ENCODE measurements at regions not wholly inside any gene's neighbourhood (a gene's known extent, or its start where the extent isn't known, plus 50 kb on each side); places are given as distances from the start of the nearest gene placed in this dataset.

DNA sequence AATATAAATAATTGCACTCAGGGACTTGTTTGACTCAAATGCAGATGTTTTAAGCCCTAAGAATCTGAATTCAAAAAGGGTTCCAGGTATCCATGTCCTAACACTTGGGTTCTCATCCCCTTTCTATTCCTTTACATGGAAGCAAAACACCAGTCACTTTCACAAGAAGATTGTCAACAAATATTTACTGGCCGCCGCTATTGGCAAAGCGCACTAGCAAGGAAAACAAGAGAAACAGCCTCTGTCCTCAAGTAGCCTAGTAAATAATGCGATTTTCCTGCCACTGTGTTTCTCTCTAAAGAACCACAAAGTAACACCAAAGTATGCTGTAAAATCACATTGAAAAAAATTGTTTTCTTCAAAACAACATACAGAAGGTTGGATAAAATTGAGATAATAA, 66.7 kb upstream of the EZH2 start:
- no peak for DNase-seq

DNA sequence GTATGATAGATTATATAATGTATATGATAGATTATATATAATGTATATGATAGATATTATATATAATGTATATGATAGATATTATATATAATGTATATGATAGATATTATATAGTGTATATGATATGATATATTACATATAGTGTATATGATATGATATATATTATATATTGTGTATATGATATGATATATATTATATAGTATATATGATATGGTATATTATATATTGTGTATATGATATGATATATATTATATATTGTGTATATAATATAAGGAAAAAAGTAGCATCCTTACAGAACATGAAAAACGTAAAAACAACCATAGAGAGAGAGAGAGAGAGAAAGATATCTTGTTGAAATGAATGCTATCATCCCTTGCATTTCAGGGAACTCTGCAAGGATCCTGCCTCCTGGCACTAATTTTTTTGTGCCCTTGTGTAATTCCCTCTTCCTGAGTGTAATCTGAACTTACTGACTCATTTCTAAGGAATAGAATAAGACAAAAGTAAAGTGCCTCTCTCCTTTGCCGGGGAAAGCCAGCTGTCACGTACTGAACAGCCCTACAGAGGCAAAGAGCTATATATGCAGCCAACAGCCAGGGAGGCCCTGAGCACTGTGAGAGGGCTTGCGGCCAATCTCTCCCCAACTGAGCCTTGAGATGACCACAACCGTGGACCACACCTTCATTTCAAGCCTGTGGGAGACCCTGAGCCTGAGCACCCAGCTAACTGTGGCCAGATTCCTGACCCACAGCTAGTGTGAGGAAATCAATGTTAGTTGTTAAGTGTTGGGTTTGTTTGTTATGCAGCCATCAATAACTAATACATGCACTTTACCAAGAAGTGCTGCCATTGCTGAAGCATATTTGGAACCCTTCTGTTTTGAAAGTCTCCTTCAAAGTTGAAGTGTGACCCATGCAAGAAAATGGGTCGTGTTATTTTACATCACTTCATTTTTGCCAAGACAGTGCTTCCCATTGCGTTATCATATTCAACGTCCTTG, 61.1 kb upstream of the EZH2 start:
- DNase-seq = no peak

DNA sequence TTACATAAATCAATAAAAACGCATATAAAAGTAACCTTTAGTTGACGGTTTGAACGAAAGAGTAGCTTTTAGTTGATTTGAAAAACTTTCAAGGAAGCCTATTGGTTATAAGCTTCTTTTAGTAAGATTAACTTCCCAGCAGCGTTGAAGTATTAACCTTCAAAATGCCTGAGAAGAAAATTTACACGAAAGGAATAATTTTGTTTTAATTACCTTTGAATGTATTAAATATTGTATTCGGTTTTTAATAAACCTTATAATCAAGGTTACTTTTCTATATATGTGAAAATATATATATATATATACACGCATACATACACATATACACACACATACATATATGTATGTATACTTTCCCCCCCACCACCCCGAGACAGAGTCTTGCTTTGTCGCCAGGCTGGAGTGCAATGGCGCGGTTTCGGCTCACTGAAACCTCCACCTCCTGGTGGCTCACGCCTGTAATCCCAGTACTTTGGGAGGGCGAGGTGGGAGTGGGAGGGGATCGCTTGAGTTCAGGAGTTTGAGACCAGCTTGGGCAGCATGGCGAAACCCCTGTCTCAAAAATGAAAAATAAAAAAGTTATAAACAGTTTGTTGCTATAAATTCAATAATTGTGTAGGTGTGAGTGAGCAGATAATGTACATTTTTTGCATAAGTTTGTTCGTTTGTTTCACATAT, 57.6 kb upstream of the EZH2 start:
- DNase-seq = no peak

DNA sequence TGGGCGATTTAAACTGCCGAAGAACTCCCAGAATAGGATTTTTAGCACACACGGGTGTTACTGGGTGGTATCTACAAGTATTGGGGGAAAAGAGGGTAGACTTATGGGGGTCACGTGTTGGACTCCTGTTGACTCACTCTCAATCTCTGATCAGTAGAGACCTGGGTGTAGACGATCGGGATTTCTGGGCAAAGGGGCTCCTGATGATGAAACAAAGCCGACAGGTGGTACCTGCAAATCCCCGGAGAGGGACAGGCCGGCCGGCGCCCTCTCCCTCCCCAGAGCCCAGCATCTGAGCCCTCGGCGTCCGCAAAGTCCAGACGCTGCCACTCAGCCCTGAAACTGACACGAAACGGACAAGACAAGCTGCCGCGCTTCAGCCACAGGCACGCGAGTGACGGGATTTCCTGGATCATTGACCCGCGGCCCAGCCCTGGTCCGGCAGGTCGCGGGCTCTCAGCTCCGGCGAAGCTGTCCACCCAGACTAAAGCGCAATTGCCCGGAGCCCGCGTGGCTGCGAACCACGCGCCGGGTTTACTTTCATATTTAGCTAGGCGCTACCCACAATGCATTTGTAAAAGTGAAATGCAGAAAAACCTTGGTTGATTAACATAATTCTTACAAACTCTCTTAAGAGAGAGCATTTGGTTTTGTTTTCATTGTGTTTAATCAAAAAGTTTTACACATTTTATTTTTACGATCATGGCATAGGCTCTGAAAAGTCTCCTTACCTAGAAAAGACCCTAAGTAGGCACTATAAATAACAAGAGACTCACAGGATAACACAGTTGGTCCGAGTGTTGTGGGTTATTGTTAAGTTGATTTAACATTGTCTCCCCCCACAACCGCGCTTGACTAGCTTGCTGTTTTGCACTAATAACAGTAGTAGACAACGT, 56.9 kb upstream of the EZH2 start:
- DNase-seq = peak; percentile 26

DNA sequence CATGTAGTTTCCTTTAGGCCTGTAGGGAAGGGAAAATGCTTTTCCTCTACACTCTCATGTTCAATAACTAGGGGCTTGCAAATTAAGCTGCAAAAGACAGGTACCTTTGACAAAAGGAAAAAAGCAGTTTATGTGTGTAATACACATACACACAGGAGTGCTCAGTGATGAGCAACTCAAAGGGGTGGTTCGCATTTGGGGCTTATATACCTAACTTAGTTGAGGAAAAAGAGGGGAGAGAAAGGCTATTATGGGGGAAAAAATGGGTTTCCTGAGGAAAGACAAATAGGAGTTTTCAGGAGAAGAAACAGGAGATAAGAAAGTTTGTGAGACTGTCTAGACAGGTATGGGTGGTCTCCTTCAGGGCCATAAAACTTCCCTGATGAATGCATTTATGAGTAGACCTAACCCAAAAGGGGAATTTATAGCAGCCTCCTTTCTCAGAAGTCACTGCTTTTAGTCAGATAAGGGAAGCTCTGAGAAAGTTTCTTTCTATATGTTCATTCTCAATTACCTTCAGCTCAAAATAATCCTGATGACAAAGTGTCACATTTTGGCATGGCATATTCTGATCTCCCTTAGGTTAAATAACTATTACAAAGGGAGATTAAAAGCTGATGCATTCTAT, 55.2 kb upstream of the EZH2 start:
- DNase-seq = no peak

DNA sequence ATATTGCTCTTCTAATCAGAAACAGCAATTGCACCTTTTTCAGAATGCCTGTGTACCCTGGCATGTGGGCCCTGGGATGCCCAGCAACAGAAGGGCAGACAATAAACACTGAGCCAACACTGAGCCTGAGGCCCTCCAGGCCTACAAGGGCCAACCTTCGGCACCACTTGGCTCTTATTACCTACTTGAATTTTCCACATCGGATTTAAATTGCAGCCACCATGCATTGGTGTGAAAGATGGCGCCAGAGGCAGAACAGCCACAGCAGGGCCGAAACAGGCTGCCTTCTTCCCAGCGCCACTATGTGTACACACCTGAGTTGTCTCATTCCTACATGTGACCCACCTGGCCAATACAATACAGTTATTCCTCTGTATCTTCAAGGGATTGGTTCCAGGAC, 51.4 kb upstream of the EZH2 start:
- DNase-seq = no peak
